ENCODE measurements at regions not wholly inside any gene's neighbourhood (a gene's known extent, or its start where the extent isn't known, plus 50 kb on each side); places are given as distances from the start of the nearest gene placed in this dataset.

DNA sequence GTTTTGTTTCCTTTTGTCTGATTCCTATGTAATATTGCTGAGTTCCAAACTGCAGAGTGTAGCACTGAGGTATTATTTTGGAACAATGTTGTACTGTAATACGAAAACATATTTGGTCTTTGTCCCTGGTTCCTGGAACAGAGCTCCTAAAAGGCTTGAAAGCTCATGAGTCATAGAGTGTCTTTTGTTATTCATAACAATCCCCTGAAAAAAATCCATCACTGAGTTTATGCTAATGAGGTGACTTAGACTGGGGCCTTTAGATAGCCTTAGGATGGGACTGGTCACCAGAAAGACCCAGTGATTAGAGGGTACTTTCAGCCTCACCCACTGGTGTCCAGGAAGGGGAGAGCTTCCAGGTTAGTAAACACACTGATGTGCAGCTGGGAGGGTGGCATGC, 132.7 kb upstream of the POU5F2 start:
- no peak overlapping the region for H3K56ac ChIP-seq (ENCODE audit: insufficient read length, low read depth, low read length)
- no peak overlapping the region for H4K91ac ChIP-seq (ENCODE audit: insufficient read length, low read depth, low read length)
- no peak overlapping the region for H2BK15ac ChIP-seq (ENCODE audit: low read depth, low read length)
- peaks cover 3% of the 10 kb centered on the region; the same call in 1 of the 2 replicates for H3K4me1 ChIP-seq (ENCODE audit: insufficient read depth, low read length)
- H4K20me1 ChIP-seq (ENCODE audit: control insufficient read depth, insufficient read depth, insufficient read length), result no peaks in the 10 kb centered on the region
- no peaks in the 10 kb centered on the region for H3K27me3 ChIP-seq (ENCODE audit: insufficient read depth, low read length)
- Mint-ChIP-seq H3K27ac (peak overlapping the region in 1 of 3 experiments; percentile 24; a peak in 1 of 7 replicates), H3K36me3 (ENCODE audit: insufficient read depth in 1 of 3, low read depth in 3 of 3) (no peaks in the 10 kb centered on the region), H3K4me3 (no peak overlapping the region), H3K4me1 (peaks cover 12 to 15% of the 10 kb centered on the region in 2 experiments), H3K9me3 (no peaks in the 10 kb centered on the region), H3K27me3 (ENCODE audit: low read depth) (no peaks in the 10 kb centered on the region)
- TF ChIP-seq, protein P1, sequence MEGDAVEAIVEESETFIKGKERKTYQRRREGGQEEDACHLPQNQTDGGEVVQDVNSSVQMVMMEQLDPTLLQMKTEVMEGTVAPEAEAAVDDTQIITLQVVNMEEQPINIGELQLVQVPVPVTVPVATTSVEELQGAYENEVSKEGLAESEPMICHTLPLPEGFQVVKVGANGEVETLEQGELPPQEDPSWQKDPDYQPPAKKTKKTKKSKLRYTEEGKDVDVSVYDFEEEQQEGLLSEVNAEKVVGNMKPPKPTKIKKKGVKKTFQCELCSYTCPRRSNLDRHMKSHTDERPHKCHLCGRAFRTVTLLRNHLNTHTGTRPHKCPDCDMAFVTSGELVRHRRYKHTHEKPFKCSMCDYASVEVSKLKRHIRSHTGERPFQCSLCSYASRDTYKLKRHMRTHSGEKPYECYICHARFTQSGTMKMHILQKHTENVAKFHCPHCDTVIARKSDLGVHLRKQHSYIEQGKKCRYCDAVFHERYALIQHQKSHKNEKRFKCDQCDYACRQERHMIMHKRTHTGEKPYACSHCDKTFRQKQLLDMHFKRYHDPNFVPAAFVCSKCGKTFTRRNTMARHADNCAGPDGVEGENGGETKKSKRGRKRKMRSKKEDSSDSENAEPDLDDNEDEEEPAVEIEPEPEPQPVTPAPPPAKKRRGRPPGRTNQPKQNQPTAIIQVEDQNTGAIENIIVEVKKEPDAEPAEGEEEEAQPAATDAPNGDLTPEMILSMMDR (conservative IDR thresholded peaks at IDR 0.05), result no peak
- peak overlapping the region; percentile 89 for H4K5ac ChIP-seq (ENCODE audit: insufficient read length, low read depth, low read length)
- WGBS (ENCODE audit: extremely low coverage, insufficient read length, low lambda C conversion rate), result no CpG with 5 or more reads among the region's 1 CpG
- no peak overlapping the region for H3K4ac ChIP-seq (ENCODE audit: low read depth, low read length)
- H2AK5ac ChIP-seq (ENCODE audit: insufficient read length, low read length), result no peak overlapping the region
- no peak overlapping the region for H3K4me2 ChIP-seq (ENCODE audit: insufficient read depth, insufficient read length, low read length)
- H2BK120ac ChIP-seq (ENCODE audit: low read depth, low read length, poor library complexity, severe bottlenecking), result no peak overlapping the region
- no peak for DNase-seq
- no peak overlapping the region for H4K8ac ChIP-seq (replicated peaks; ENCODE audit: insufficient read length, low read depth, low read length)
- H3K9me3 ChIP-seq (ENCODE audit: control insufficient read depth, low read depth, low read length), result no peaks in the 10 kb centered on the region
- H3T11ph ChIP-seq (ENCODE audit: low read length), result no peak overlapping the region
- H3K14ac ChIP-seq (ENCODE audit: insufficient read depth, low read length), result no peak overlapping the region
- H3K18ac ChIP-seq (ENCODE audit: insufficient read length, low read depth, low read length), result no peak overlapping the region
- H2BK12ac ChIP-seq (ENCODE audit: insufficient read length, low read depth, low read length), result no peak overlapping the region
- no peak overlapping the region for H3K23ac ChIP-seq (ENCODE audit: insufficient read length, low read depth, low read length)
- H3K79me1 ChIP-seq (ENCODE audit: insufficient read depth, low read depth, low read length, poor library complexity, severe bottlenecking), result no peaks in the 10 kb centered on the region
- H2BK5ac ChIP-seq (ENCODE audit: insufficient read length, low read length), result no peak overlapping the region
- H2AFZ ChIP-seq (ENCODE audit: low read length), result no peak overlapping the region
- no peaks in the 10 kb centered on the region for H3K79me2 ChIP-seq (ENCODE audit: insufficient read depth, low read length)
- H3K9ac ChIP-seq (ENCODE audit: extremely low read depth, insufficient read length, low read length), result no peak overlapping the region
- H2BK20ac ChIP-seq (ENCODE audit: low read depth, low read length, poor library complexity, severe bottlenecking), result no peak overlapping the region
- H3K27ac ChIP-seq (ENCODE audit: insufficient read length, low read depth, low read length), result no peak overlapping the region
- H3K23me2 ChIP-seq (ENCODE audit: insufficient read length, low read depth, low read length, poor library complexity, severe bottlenecking), result no peaks in the 10 kb centered on the region

Measured in H9 (cell line).